GM20000 (cell line): ENCODE measurements at regions not wholly inside any gene's neighbourhood (a gene's known extent, or its start where the extent isn't known, plus 50 kb on each side); places are given as distances from the start of the nearest gene placed in this dataset.

ENCODE experiments used
- DNase-seq: peaks from one replicate; pipeline ENCODE4 v3.0.0; 2012; ENCODE audit warnings: low spot score
- CTCF ChIP-seq: IDR thresholded peaks from 2 replicates; pipeline ENCODE4 v1.5.1; 2012; ENCODE audit warnings: mild to moderate bottlenecking, control low read depth; ENCODE audit errors: extremely low read depth, missing control alignments

GRCh38 chr9:26527931-26528330, 364.7 kb downstream of the CAAP1 start:
- no peak for TF ChIP-seq CTCF
- DNase-seq: no peak

DNA sequence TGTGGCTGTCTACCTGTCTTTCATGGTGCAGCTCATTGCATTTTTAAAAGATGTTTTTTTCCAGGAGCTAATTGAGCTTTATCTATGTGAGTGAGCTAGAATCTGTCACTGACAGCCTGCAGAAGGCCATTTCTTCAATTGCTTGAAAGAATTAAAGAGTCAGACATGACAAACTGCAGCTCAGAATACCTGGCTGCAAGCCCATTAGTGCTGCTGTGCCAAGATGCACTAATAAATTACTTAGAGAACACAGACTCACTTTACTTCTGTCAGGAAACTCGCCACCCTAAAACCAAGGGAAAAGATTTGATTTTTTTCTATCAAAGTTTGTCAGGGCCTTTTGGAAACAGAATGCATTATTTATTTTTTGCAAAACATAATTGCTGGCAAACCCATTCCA, 368.3 kb downstream of the CAAP1 start:
- DNase-seq: no peak
- TF ChIP-seq CTCF: no peak

DNA sequence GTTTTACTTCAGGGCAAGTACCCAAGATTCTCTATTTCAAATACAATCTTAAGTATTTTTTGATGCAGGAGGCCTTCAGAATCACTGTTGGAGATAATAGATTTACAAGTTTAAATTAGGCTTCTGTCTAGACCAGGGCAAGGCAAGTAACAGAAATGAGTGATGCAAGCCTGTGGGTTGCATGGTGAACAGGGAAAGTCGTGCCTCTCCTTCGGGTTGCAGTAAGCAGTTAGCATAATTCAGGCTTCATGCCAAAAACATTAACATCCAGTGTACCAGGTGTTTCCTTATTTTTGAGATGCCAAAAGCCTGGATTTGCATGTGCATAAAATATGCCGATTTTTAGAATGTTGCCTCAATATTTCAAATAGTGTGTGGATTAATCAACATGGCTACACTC, 369.0 kb downstream of the CAAP1 start:
- TF ChIP-seq CTCF: no peak
- no peak for DNase-seq

GRCh38 chr9:26520141-26520540, 372.5 kb downstream of the CAAP1 start:
- no peak for DNase-seq
- no peak for TF ChIP-seq CTCF

GRCh38 chr9:26516773-26517343, 375.7 kb downstream of the CAAP1 start:
- TF ChIP-seq CTCF: no peak
- no peak for DNase-seq

DNA sequence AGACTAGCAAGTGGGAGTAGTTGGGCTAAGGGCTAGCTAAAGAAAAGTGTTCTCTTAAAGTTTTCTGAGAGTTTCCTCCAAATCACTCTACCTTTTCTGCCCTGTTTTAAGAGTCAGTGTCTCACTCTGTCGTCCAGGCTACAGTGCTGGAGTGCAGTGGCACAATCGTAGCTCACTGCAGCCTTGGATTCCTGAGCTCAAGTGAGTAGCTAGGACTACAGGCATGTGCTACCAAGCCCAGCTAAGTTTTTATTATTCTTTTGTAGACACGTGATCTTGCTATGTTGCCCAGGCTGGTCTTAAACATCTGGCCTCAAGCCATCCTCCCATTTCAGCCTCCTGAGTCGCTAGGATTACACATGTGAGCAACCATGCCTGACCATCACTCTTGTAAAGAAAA, 378.9 kb downstream of the CAAP1 start:
- TF ChIP-seq CTCF: no peak

DNA sequence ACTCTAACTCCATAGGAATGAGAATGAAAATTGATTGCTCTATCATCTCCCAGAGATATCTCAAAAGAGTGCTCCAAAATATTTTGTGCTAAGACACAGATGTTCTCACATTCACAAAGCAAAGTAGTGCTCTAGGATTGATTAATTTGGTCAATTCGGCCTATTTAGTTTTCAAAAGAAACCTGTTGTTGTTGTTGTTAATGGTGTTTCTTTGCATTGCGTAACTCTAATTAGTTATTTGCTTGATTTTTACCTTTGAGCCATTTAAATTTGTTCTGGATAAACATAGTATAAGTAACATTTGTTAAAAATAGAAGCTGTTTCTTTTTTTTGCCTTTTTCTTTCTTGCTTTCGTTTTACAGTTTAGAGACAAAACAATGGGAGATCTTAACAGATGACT, 382.5 kb downstream of the CAAP1 start:
- DNase-seq: no peak
- no peak for TF ChIP-seq CTCF

More for the DNA sequence above, 378.9 kb downstream of the CAAP1 start:
- no peak for DNase-seq
